GM03348 (cell line): ENCODE measurements at regions not wholly inside any gene's neighbourhood (a gene's known extent, or its start where the extent isn't known, plus 50 kb on each side); places are given as distances from the start of the nearest gene placed in this dataset.
"Not testable (repeated sequence)": the region's sequence is repeated elsewhere in the genome, so short reads cannot be mapped to it uniquely, and the experiment has no call there.

Source experiments
- DNase-seq: peaks from one replicate; pipeline ENCODE4 v3.0.0; 2012; ENCODE audit warnings: low spot score

DNA sequence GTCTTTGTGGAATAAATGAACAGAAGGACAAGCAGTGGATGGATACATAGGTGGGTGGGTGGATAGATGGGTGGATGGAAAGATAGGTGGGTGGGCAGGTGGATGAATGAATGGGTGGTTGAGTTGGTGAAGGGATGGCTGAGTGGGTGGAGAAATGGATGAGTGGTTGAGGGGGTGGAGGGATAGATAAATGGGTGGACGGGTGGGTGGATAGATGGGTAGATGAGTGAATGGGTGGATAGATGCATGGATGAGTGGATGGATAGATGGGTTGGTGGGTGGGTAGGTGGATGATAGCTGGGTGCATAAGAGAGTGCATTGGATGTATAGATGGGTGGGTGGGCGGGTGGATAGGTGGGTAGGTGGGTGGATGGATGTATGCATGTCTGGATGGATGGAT is 63.5 kb downstream of the UNC93B1 start:
- DNase-seq: not testable (repeated sequence)

DNA sequence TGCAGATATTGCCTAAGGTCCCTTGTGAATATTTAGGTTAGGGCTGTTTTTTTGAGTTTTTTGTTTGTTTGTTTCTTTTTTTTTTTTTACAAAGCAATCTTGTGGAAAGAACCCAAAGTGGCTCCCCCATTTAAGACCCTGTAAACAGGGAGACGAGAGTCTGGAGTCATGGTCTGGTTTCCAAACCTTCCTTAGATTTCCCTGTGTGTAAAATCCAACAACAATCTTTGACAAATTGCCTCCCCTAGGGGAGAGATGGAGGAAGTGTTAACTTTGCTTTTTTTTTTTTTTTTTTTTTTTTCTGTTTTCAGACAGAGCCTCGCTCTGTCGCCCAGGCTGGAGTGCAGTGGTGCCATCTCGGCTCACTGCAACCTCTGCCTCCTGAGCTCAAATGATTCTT is 64.9 kb downstream of the UNC93B1 start:
- DNase-seq: not testable (repeated sequence)

DNA sequence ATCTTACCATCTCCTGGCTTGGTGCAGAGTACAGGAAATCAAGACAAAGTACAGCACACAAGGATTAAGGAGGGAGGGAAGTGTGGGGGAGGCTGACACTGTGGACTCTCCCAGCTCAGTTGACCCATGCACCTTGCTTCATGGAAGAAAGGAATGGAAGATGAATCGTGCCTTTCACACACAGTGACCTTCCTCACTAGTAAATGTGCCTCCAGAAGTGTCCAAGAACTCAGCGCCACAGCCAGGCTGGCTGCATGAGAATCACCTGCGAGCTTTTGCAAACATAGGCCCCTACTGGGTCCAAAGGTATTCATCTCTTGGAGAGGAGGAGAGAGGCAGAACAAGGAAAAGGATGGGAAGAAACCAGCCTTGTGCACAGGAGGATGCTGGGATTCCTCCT is 65.5 kb downstream of the UNC93B1 start:
- not testable (repeated sequence) for DNase-seq

DNA sequence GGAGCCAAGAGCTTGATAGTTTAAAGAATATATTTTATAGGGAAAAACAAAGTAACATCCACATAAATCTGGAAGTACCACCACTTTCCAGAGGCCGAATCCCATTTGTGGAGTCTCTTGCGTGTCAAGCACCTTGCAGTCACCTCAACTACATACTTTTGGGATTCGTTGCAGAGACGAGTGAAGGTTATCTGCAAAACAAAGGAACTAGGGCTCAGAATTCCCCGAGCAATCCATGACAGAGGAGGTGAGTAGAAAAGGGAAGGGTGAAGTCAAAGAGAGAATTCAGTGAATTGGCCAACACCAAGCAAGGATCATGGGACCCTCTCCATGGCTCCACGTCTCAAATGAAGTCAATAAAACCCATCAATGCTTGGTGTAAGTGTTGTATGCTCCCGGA is 80.3 kb downstream of the UNC93B1 start:
- not testable (repeated sequence) for DNase-seq

DNA sequence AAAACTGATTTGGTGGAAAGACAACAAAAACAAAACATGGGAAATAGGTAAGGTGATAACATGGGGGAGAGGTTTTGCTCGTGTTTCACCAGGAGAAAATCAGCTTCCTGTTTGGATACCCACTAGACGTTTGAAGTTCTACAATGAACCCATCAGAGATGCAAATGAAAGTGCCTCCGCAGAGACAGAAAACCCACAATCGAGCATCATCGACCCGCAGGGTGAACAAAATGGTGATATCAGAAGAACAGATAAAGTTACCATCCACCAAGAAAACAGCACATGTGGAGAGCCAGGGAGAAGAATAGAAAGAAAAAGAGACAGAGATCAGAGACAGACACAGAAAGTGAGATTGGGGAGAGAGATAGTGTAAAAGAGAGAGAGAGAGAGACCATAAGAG is 83.4 kb downstream of the UNC93B1 start:
- DNase-seq: not testable (repeated sequence)

DNA sequence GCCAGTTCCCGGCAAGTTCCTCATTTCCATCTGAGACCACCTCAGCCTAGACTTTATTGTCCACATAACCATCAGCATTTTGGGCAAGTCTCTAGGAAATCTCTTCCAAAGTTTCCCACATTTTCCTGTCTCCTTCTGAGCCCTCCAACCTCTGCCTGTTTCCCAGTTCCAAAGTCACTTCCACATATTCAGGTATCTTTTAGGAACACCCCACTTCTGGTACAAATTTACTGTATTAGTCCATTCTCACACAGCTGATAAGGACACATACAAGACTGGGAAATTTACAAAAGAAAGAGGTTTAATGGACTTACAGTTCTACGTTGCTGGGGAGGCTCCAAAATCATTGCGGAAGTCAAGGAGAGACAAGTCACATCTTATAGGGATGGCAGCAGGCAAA is 91.7 kb downstream of the UNC93B1 start:
- DNase-seq: not testable (repeated sequence)

DNA sequence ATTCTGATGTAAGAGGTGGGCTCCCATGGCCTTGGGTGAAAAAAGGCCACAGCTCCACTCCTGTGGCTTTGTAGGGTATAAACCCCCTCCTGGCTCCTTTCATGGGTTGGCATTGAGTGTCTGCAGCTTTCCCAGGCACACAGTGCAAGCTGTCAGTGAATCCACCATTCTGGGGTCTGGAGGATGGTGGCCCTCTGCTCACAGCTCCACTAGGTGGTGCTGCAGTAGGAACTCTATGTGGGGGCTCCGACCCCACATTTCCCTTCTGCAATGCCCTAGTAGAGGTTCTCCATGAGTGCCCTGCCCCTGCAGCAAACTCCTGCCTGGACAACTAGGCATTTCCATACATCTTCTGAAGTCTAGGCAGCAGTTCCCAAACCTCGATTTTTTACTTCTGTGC is 92.7 kb downstream of the UNC93B1 start:
- DNase-seq: not testable (repeated sequence)

DNA sequence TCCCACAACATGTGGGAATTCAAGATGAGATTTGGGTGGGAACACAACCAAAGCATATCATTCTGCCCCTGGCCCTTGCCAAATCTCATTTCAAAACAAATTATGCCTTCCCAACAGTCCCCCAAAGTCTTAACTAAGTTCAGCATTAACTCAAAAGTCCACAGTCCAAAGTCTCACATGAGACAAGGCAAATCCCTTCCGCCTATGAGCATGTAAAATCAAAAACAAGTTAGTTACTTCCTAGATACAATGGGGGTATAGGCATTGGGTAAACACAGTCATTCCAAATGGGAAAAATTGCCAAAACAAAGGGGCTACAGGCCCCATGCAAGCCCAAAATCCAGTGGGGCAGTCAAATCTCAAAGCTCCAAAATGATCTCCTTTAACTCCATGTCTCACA is 93.1 kb downstream of the UNC93B1 start:
- DNase-seq: not testable (repeated sequence)

DNA sequence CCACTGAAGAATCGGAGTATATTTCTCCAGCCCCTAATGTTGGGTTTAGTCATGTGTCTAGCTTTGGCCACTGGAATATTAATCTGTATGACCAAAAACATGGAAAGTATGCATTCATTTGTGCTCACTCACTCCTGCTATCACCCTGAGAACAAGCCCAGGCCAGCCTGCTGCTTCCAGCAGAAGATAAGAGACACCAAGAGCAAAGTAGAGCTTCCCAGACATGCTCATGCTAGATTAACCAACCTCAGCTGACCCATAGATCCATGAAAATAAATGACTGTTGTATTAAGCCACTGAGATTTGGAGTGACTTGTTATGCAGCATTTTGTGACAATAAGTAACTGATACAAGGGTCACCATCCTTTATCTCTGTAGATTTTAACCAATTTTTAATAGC is 96.9 kb downstream of the UNC93B1 start:
- not testable (repeated sequence) for DNase-seq

DNA sequence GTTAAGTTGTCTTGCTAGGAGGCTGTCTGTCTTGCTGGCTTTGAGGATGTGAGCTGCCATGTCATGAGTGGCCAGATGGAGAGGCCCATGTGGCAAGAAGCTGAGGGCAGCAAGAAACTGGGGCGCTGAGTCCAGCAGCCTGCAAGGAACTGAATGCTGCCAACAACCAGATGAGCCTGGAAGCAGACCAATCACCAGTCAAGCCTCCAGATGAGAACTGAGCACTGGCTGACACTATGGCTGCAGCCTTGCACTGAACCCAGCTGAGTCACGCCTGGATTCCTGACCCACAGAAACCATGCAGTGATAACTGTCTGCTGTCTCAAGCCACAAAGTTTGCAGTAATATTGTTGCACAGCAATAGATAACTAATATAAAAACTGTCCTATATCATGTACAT is 104.4 kb downstream of the UNC93B1 start:
- DNase-seq: peak; percentile 34

DNA sequence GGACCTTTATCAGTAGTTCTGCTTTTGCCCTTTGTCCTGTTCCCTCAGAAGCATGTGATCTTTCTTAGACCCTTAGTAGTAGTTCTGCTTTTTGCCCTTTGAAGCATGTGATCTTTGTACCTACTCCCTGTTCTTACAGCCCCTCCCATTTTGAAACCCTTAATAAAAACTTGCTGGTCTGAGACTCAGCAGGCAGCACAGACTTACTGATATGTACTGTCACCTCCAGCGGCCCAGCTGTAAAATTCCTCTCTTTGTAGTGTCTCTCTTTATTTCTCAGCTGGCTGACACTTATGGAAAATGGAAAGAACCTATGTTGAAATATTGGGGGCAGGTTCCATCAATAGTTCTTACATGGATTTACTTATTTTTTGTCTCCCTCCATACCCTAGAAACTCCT is 110.4 kb downstream of the UNC93B1 start:
- DNase-seq: not testable (repeated sequence)

DNA sequence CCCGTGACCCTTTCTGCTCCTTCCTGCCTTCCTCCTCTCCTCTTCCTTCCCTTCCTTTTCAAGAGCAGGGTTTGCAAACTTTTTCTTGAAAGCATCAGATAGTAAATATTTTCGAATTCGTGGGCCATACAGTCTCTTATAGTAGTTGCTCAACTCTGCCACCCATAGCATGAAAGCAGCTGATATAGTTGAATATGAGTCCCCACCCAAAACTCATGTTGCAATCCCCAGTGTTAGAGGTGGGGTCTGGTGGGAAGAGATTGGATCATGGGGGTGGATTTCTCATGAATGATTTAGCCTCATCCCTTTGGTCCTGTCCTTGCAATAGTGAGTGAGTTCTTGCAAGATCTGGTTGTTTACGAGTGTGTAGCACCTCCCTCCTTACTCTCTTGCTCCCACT is 114.3 kb downstream of the UNC93B1 start:
- DNase-seq: not testable (repeated sequence)

DNA sequence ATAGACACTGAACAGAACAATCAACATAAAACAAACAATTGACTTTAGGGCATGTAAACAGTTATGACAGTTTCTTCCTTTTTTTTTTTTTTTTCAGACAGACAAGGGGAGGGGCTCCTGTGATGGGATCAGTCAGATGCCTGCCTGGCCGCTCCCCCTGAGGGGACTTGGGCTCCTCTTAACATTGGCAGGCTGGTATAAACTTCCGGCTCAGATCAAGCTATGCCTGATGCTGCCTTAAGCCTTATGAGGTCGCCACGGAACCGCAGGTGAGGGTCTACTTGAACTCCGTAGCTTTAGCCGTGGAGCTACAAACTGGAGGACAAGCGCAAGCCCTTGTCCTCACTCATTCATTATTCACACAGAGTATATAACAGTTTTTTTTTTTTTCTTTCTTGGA is 115.8 kb downstream of the UNC93B1 start:
- not testable (repeated sequence) for DNase-seq

DNA sequence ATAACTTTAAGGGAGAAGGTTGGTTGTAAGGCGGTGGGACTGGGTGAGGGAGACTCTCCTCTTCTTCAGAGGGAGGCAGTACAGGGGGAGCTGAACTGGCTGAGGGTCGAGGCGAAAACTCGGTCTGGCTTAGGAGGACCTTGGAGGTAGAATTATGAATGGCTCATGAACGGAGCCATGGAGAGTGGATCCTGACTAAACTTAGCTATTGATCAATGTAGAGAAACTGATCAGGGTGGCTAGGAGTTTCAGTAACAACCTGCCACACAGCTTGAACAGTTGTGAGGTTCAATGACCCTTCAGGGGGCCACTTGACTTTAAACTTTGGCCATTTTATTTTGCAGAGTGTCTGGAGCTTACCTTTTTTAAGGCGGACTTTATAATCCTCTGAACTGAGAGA is 117.2 kb downstream of the UNC93B1 start:
- not testable (repeated sequence) for DNase-seq

DNA sequence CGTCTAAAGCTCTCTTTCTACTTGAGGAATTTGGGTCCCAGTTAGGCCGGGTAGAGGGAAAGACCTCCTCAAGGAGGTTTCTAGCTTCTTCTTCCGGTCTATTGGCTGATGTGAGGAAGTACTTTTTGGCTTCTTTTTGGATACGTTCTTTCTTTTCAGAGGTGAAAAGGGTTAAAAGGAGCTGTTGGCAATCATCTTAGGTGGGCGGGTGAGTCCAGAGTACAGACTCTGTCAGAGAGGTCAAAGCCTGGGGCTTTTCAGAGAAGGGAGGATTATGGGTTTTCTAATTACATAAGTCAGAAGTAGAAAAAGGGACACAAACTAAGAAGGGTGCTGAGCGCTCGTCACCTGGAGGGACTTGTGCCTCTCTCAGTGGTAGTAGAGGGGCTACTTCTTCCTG is 117.7 kb downstream of the UNC93B1 start:
- DNase-seq: not testable (repeated sequence)

DNA sequence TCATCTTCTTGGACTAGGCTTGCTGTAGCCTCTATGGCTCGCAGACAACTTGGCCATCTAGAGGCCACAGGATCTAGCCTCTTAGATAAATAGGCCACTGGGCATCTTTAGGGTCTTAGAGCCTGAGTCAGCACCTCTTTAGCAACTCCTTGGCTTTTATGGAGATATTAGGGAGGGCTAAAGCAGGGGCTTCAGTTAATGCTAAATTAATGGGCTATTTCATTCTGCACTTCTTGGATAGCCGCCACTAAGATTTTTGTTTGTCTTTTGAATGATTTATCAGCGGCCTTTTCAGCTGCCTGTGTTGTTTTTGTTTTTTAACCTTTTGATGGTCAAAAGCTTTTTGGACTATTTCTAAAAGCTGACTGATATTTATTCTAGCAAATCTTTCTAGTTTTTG is 118.3 kb downstream of the UNC93B1 start:
- not testable (repeated sequence) for DNase-seq

DNA sequence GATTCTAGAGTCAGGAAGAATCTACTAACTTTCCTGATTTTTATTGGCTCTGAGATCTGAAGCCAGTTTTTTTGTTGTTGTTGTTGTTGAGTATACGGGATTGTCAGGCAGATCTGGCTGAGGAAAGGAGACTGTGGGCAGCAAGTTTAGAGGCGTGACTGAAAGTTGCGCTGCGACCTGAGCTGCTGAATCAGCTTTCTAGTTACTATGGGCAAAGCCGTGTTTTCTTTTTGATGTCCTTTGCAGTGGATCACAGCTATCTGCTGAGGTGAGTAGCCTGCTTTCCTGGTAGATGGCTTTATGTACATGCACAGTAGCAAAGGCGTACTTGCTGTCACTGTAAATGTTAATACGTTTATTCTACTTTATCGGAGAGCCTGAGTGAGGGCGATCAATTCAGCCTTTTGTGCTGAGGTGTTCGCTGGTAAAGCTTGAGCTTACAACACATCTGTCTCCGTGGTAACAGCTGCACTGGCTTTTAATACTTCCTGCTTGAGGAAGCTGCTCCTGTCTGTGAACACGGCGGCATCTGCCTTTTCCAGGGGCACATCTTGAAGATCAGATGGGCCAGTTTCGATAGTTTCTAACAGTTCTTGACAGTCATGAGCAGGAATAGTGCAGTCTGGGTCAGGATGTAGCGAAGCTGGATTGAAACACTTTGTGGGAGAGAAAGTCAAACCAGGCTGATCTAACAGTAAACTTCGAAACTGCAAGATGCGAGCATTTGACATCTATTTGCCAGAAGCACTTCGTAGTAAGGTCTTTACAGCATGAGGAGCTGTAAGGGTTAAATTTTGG is 118.9 kb downstream of the UNC93B1 start:
- DNase-seq: not testable (repeated sequence)

DNA sequence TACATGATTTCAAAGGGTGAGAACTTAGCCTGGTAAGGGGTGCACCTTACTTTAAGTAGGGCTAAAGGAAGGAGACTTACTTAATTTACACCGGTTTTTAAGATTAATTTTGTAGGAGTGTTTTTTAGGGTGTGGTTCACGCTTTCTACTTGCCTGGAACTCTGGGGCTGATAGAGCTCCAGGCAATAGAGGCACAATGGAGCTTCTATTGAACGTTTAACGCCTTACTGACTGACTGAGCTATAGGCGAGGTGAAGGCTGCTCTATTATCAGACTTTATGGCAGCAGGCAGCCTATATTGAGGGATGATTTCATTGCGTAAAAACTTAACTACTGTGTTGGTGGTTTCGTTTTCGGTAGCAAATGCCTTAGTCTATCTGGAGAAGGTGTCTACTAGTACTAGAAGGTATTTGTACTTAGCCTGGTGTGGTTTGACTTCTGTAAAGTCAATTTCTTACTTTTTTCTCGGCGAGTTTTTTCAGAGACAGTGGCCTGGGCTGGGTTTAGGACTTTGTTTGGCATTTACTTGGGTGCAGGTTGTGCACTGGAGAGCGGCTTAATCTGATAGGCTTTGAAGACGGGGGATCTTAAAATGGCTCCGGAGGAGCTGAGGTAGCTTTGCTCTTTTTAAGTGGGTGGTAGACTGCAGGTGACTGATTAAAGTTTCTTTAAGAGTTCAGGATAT is 119.7 kb downstream of the UNC93B1 start:
- DNase-seq: not testable (repeated sequence)

DNA sequence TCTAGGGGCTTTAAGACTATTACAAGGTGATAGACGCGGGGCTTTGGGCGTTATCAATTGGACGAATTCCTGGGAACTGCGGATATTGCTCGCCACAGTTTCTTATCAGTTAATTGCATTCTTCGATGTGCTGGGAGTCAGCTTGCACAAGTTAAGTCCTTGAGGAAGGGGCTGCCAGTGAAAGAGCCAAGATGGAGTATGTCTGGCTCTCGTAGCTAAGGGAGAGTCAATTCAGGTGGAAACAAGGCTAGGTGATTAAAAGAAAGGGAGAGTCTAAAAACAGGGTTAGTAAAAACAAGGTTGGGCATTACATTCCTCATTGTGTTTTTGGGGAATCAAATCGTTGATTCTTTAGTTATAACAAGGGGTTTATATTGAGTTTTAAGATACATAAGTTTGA is 121.6 kb downstream of the UNC93B1 start:
- DNase-seq: not testable (repeated sequence)

DNA sequence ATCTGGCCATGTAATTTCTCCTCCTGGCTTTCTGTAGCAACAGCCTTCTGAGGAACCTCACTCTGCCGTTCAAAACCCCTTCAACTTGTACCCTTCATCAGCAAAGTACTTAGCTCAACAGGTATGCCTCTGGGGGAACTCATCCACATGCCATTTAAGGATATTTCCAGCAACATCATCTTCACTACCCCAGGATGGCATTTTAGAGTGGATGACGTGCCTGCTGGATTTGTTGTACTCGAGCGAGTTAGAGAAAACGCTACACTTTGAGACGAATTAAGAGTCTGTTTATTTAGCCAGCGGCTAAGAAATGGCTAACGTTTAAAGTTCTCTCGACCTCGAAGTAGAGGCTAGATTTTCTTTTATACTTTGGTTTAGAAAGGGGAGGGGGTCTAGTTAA is 122.1 kb downstream of the UNC93B1 start:
- not testable (repeated sequence) for DNase-seq

DNA sequence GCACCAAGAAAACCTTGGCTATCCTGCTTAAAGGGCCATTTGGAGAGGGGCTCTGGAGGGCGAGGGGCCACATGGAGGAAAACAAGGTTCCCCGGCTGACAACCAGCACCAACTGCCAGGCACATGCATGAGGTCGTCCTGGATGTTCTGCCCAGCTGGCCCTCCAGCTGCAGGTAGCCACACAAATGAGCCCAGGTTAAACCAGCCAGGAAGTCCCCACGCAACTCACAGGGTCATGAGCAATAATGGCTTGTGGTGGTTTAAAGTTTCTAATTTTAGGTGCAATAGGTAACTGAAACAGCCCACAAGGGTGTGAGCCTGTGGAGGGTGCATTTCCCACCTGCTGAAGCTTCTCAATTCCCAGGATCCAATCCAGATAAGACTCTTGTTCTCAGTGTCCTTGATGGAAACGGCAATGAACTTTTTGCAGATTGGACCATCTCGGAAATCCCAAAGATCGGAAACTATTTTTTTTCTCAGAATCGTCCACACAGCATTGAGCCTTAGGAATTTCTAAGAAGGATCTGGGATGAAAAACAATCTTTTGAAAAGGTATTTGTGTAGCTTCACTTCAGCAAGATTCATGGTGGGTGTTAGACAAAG is 123.2 kb downstream of the UNC93B1 start:
- DNase-seq: not testable (repeated sequence)

DNA sequence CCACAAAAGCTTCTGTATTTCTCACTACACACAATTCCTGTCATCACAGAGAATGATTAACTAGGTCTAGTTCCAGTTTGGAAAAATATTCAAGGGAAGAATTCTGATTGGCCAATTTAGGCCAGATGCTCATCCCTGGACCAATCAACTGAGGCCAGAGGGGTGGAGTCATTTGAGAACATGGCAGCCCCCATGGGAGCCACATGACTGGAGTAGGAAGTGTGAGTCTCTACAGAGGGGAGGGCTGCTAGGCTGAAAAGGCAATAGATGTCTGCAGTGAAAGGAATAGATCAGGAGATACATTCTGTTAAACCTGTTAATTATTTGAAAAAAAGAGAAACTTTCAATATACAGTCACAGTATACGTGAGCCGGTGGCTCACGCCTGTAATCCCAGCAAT is 125.2 kb downstream of the UNC93B1 start:
- not testable (repeated sequence) for DNase-seq

DNA sequence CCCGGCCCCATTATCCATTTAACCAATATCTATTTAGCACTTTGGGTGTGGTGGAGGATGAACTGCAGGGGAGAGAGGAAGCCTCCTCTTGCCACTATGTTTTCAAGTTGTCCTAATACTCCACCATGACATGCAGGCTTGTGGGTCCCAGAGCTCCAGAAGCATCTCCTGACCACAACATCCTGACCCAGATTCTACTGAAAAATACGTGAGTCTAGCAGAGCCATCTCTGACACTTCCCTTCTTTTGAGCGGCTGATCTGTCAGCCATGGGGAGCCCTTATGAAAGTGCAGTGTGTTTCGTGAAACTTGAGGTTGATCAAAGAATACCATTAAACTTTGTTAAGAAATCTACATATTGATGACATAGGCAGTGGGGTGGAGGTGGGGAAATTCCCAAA is 126.6 kb downstream of the UNC93B1 start:
- not testable (repeated sequence) for DNase-seq
